ENCODE measurements at regions not wholly inside any gene's neighbourhood (a gene's known extent, or its start where the extent isn't known, plus 50 kb on each side); places are given as distances from the start of the nearest gene placed in this dataset.

DNA sequence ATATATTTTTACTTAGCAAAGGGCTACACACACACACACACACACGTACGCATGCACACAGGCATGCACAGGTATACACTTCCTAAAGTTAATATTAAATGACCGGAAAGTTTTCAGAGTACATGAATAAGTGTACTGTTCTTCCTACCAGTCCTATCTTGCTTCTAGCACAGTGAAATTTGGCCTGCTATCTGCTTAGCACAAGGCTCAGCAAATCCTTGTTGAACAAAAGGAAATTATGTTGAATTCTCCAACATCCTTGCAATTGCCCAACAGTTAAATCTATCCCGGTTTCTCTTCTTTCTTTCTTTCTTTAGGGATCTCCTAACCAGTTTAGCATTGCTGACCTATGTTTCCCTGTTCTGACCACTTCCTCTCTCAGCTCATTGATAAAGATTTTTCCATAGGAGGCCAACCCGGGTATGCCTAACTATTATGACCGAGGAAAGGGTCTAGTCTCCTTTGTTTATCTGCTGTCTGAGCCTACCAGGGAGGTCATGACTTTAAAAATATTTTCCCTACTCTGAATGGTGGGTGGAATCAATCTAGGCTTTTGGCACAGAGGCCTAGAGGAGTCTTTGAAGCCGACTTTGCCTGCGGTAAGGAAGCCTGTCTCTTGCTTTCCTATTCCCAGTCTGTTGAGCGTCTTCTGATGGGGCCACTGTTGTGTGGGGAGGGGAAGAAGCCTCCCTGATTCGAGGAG is 400.7 kb downstream of the HRH4 start:
- Histone ChIP-seq H3K9me3 (ENCODE audit: control insufficient read depth, insufficient read depth, low read length) (no peaks in the 10 kb centered on the region), H3K27me3 (ENCODE audit: control insufficient read depth, insufficient read depth, low read length) (no peaks in the 10 kb centered on the region), H3K4me3 (ENCODE audit: low read depth, low read length) (no peak overlapping the region), H3K27ac (ENCODE audit: low read depth, low read length) (no peak overlapping the region)
- ChIA-PET CTCF (no interaction called here), POLR2A (no interaction called here)
- no peak for DNase-seq (ENCODE audit: low read depth, low spot score)
- TF ChIP-seq CTCF (IDR thresholded peaks at IDR 0.05; ENCODE audit: low read depth, low read length), result no peak

DNA sequence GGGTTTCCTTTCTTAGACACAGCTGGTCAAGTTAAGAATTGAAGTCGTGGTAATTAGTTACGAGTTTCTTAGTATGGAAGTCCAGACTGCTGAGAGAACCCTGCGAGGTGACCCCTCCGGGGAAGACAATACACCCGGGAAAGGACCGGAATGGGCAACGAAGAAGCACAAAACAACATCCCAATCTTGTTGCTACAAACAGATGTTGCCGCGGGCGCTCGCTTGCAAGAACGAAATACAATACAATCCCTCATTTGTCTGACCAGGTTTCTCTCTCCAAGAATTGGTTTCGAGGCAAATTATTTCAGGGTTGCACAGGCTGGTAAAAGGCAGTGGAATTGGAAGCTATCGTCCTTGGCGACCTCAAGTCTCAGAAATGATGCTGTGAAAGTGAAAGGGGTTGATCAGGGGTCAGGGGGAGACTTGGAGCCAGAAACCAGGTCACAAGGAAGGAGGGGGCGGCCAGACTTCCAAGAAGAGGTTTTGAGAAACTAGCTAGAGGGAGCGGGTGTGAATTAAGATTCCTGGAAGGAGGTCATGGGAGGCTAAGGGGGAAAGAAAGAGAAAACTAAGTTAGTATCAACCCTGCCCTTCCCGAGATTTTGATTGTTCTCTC is 401.9 kb downstream of the HRH4 start:
- TF ChIP-seq CTCF (IDR thresholded peaks at IDR 0.05; ENCODE audit: low read depth, low read length), result no peak
- ChIA-PET POLR2A (no interaction called here), CTCF (no interaction called here)
- H3K27me3 ChIP-seq (ENCODE audit: control insufficient read depth, insufficient read depth, low read length), result no peaks in the 10 kb centered on the region
- no peak overlapping the region for H3K4me3 ChIP-seq (ENCODE audit: low read depth, low read length)
- H3K9me3 ChIP-seq (ENCODE audit: control insufficient read depth, insufficient read depth, low read length), result no peaks in the 10 kb centered on the region
- no peak for DNase-seq (ENCODE audit: low read depth, low spot score)
- no peak overlapping the region for H3K27ac ChIP-seq (ENCODE audit: low read depth, low read length)

DNA sequence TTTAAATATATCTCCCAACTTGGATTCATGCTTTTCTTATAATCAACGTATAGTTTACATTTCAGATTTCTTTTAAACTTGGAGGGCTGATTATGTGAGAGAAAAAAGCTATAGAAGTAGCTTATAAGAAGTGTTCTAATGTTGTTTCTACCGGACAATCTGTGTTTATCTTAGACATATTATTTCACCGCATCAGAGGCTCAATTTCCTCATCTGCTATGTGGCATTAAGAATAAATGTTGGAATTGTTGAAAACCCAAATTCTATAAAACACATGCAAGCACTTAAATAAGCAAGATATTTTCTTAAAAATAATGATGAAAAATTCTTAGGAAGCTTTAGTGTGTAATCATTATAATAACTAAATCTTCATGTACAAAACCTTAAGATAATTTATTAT is 407.9 kb downstream of the HRH4 start:
- no peak for DNase-seq (ENCODE audit: low read depth, low spot score)
- no peak overlapping the region for H3K4me3 ChIP-seq (ENCODE audit: low read depth, low read length)
- H3K27ac ChIP-seq (ENCODE audit: low read depth, low read length), result no peak overlapping the region
- no peak for TF ChIP-seq CTCF (IDR thresholded peaks at IDR 0.05; ENCODE audit: low read depth, low read length)
- H3K27me3 ChIP-seq (ENCODE audit: control insufficient read depth, insufficient read depth, low read length), result peaks cover 2% of the 10 kb centered on the region
- no peaks in the 10 kb centered on the region for H3K9me3 ChIP-seq (ENCODE audit: control insufficient read depth, insufficient read depth, low read length)
- ChIA-PET POLR2A (no interaction called here), CTCF (no interaction called here)

GRCh38 chr18:24868760-24869237 is 408.4 kb downstream of the HRH4 start:
- ChIA-PET POLR2A (no interaction called here), CTCF (no interaction called here)
- Histone ChIP-seq H3K27me3 (ENCODE audit: control insufficient read depth, insufficient read depth, low read length) (peaks cover 2% of the 10 kb centered on the region), H3K27ac (ENCODE audit: low read depth, low read length) (no peak overlapping the region), H3K4me3 (ENCODE audit: low read depth, low read length) (no peak overlapping the region), H3K9me3 (ENCODE audit: control insufficient read depth, insufficient read depth, low read length) (no peaks in the 10 kb centered on the region)
- no peak for TF ChIP-seq CTCF (IDR thresholded peaks at IDR 0.05; ENCODE audit: low read depth, low read length)
- DNase-seq (ENCODE audit: low read depth, low spot score), result no peak

DNA sequence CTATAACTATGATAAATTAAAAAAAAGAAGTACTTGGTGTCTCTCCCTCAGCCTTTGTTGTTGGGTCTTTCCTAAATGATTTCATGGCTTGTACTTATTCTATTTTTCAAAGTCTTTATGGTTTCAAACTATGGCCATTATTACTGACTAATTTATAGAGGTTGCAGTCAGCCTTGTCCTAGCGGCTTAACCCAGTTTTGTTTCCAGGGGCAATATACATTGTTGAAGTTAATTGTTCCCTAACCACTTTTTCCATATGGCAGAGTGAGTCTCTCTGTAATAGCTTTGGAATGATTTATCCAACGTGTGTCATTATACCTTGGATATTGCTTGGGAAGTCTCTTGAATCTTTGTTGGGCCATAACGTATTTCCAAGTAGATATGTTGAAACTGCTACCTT is 408.8 kb downstream of the HRH4 start:
- Histone ChIP-seq H3K27ac (ENCODE audit: low read depth, low read length) (no peak overlapping the region), H3K9me3 (ENCODE audit: control insufficient read depth, insufficient read depth, low read length) (no peaks in the 10 kb centered on the region), H3K4me3 (ENCODE audit: low read depth, low read length) (no peak overlapping the region), H3K27me3 (ENCODE audit: control insufficient read depth, insufficient read depth, low read length) (peaks cover 2% of the 10 kb centered on the region)
- TF ChIP-seq CTCF (IDR thresholded peaks at IDR 0.05; ENCODE audit: low read depth, low read length), result no peak
- CTCF ChIA-PET, result no interaction called here
- POLR2A ChIA-PET, result no interaction called here
- DNase-seq (ENCODE audit: low read depth, low spot score), result no peak
